ENCODE measurements at regions not wholly inside any gene's neighbourhood (a gene's known extent, or its start where the extent isn't known, plus 50 kb on each side); places are given as distances from the start of the nearest gene placed in this dataset.
"Not testable (repeated sequence)": the region's sequence is repeated elsewhere in the genome, so short reads cannot be mapped to it uniquely, and the experiment has no call there.

GRCh38 chr7:73918926-73919693 is 58.2 kb downstream of the TMEM270 start:
- H3K36me3 ChIP-seq (ENCODE audit: control insufficient read depth in 1 of 2, insufficient read depth in 2 of 2, low read length in 2 of 2) = no peaks in the 10 kb centered on the region
- no peaks in the 10 kb centered on the region for H3K4me1 ChIP-seq (ENCODE audit: control insufficient read depth in 1 of 2, insufficient read depth in 2 of 2, low read length in 2 of 2)
- no peak overlapping the region for H3K27ac ChIP-seq (ENCODE audit: low read length)
- H3K4me3 ChIP-seq (ENCODE audit: low read depth in 1 of 2, low read length in 2 of 2) = no peak overlapping the region
- H3K27me3 ChIP-seq (ENCODE audit: low read depth, low read length) = no peaks in the 10 kb centered on the region
- no peaks in the 10 kb centered on the region for H3K9me3 ChIP-seq (ENCODE audit: control insufficient read depth in 1 of 2, low read length in 2 of 2)

GRCh38 chr7:73919694-73920375 is 58.9 kb downstream of the TMEM270 start:
- Histone ChIP-seq H3K4me1 (ENCODE audit: control insufficient read depth in 1 of 2, insufficient read depth in 2 of 2, low read length in 2 of 2) (no peaks in the 10 kb centered on the region), H3K36me3 (ENCODE audit: control insufficient read depth in 1 of 2, insufficient read depth in 2 of 2, low read length in 2 of 2) (no peaks in the 10 kb centered on the region), H3K27ac (ENCODE audit: low read length) (no peak overlapping the region), H3K9me3 (ENCODE audit: control insufficient read depth in 1 of 2, low read length in 2 of 2) (no peaks in the 10 kb centered on the region), H3K4me3 (ENCODE audit: low read depth in 1 of 2, low read length in 2 of 2) (no peak overlapping the region), H3K27me3 (ENCODE audit: low read depth, low read length) (no peaks in the 10 kb centered on the region)

- Histone ChIP-seq H3K27ac (ENCODE audit: low read length) (no peak overlapping the region), H3K4me3 (ENCODE audit: low read depth in 1 of 2, low read length in 2 of 2) (no peak overlapping the region), H3K27me3 (ENCODE audit: low read depth, low read length) (no peaks in the 10 kb centered on the region), H3K36me3 (ENCODE audit: control insufficient read depth in 1 of 2, insufficient read depth in 2 of 2, low read length in 2 of 2) (no peaks in the 10 kb centered on the region), H3K4me1 (ENCODE audit: control insufficient read depth in 1 of 2, insufficient read depth in 2 of 2, low read length in 2 of 2) (no peaks in the 10 kb centered on the region), H3K9me3 (ENCODE audit: control insufficient read depth in 1 of 2, low read length in 2 of 2) (no peaks in the 10 kb centered on the region)
These were observed 59.6 kb downstream of the TMEM270 start for GRCh38 chr7:73920406-73921134.

GRCh38 chr7:73921623-73922528 is 60.9 kb downstream of the TMEM270 start:
- no peak overlapping the region for H3K4me3 ChIP-seq (ENCODE audit: low read depth in 1 of 2, low read length in 2 of 2)
- H3K27me3 ChIP-seq (ENCODE audit: low read depth, low read length) = no peaks in the 10 kb centered on the region
- H3K9me3 ChIP-seq (ENCODE audit: control insufficient read depth in 1 of 2, low read length in 2 of 2) = peaks cover 0 to 7% of the 10 kb centered on the region in 2 donors
- no peaks in the 10 kb centered on the region for H3K4me1 ChIP-seq (ENCODE audit: control insufficient read depth in 1 of 2, insufficient read depth in 2 of 2, low read length in 2 of 2)
- H3K36me3 ChIP-seq (ENCODE audit: control insufficient read depth in 1 of 2, insufficient read depth in 2 of 2, low read length in 2 of 2) = no peaks in the 10 kb centered on the region
- H3K27ac ChIP-seq (ENCODE audit: low read length) = no peak overlapping the region

GRCh38 chr7:73928644-73929043 is 67.7 kb downstream of the TMEM270 start:
- H3K9me3 ChIP-seq (ENCODE audit: control insufficient read depth in 1 of 2, low read length in 2 of 2) = peaks cover 0 to 11% of the 10 kb centered on the region in 2 donors
- H3K36me3 ChIP-seq (ENCODE audit: control insufficient read depth in 1 of 2, insufficient read depth in 2 of 2, low read length in 2 of 2); H3K27ac ChIP-seq (ENCODE audit: low read length); H3K4me1 ChIP-seq (ENCODE audit: control insufficient read depth in 1 of 2, insufficient read depth in 2 of 2, low read length in 2 of 2); H3K4me3 ChIP-seq (ENCODE audit: low read depth in 1 of 2, low read length in 2 of 2); H3K27me3 ChIP-seq (ENCODE audit: low read depth, low read length): not testable (repeated sequence)

- no peak overlapping the region for H3K27ac ChIP-seq (ENCODE audit: low read length)
- H3K27me3 ChIP-seq (ENCODE audit: low read depth, low read length) = no peaks in the 10 kb centered on the region
- no peaks in the 10 kb centered on the region for H3K36me3 ChIP-seq (ENCODE audit: control insufficient read depth in 1 of 2, insufficient read depth in 2 of 2, low read length in 2 of 2)
- no peaks in the 10 kb centered on the region for H3K4me1 ChIP-seq (ENCODE audit: control insufficient read depth in 1 of 2, insufficient read depth in 2 of 2, low read length in 2 of 2)
- no peak overlapping the region for H3K4me3 ChIP-seq (ENCODE audit: low read depth in 1 of 2, low read length in 2 of 2)
- H3K9me3 ChIP-seq (ENCODE audit: control insufficient read depth in 1 of 2, low read length in 2 of 2) = peaks cover 0 to 7% of the 10 kb centered on the region in 2 donors
These were observed 70.5 kb downstream of the TMEM270 start for GRCh38 chr7:73931502-73931901.

- no peak overlapping the region for H3K4me3 ChIP-seq (ENCODE audit: low read depth in 1 of 2, low read length in 2 of 2)
- no peaks in the 10 kb centered on the region for H3K9me3 ChIP-seq (ENCODE audit: control insufficient read depth in 1 of 2, low read length in 2 of 2)
- H3K27me3 ChIP-seq (ENCODE audit: low read depth, low read length) = no peaks in the 10 kb centered on the region
- no peaks in the 10 kb centered on the region for H3K4me1 ChIP-seq (ENCODE audit: control insufficient read depth in 1 of 2, insufficient read depth in 2 of 2, low read length in 2 of 2)
- H3K27ac ChIP-seq (ENCODE audit: low read length) = no peak overlapping the region
- H3K36me3 ChIP-seq (ENCODE audit: control insufficient read depth in 1 of 2, insufficient read depth in 2 of 2, low read length in 2 of 2) = no peaks in the 10 kb centered on the region
These were observed 71.4 kb downstream of the TMEM270 start for GRCh38 chr7:73932364-73932763.

- H3K4me3 ChIP-seq (ENCODE audit: low read depth in 1 of 2, low read length in 2 of 2) = no peak overlapping the region
- no peak overlapping the region for H3K27ac ChIP-seq (ENCODE audit: low read length)
- H3K4me1 ChIP-seq (ENCODE audit: control insufficient read depth in 1 of 2, insufficient read depth in 2 of 2, low read length in 2 of 2) = no peaks in the 10 kb centered on the region
- H3K9me3 ChIP-seq (ENCODE audit: control insufficient read depth in 1 of 2, low read length in 2 of 2) = no peaks in the 10 kb centered on the region
- H3K27me3 ChIP-seq (ENCODE audit: low read depth, low read length) = no peaks in the 10 kb centered on the region
- H3K36me3 ChIP-seq (ENCODE audit: control insufficient read depth in 1 of 2, insufficient read depth in 2 of 2, low read length in 2 of 2) = no peaks in the 10 kb centered on the region
These were observed 72.1 kb downstream of the TMEM270 start for GRCh38 chr7:73933091-73933490.

GRCh38 chr7:73936967-73937366 is 76.0 kb downstream of the TMEM270 start:
- no peaks in the 10 kb centered on the region for H3K4me1 ChIP-seq (ENCODE audit: control insufficient read depth in 1 of 2, insufficient read depth in 2 of 2, low read length in 2 of 2)
- peaks cover 6 to 7% of the 10 kb centered on the region in 2 donors for H3K9me3 ChIP-seq (ENCODE audit: control insufficient read depth in 1 of 2, low read length in 2 of 2)
- no peak overlapping the region for H3K27ac ChIP-seq (ENCODE audit: low read length)
- no peaks in the 10 kb centered on the region for H3K36me3 ChIP-seq (ENCODE audit: control insufficient read depth in 1 of 2, insufficient read depth in 2 of 2, low read length in 2 of 2)
- no peak overlapping the region for H3K4me3 ChIP-seq (ENCODE audit: low read depth in 1 of 2, low read length in 2 of 2)
- H3K27me3 ChIP-seq (ENCODE audit: low read depth, low read length) = no peaks in the 10 kb centered on the region

GRCh38 chr7:73937650-73938049 is 76.7 kb downstream of the TMEM270 start:
- not testable (repeated sequence) for H3K27ac ChIP-seq (ENCODE audit: low read length); H3K27me3 ChIP-seq (ENCODE audit: low read depth, low read length); H3K9me3 ChIP-seq (ENCODE audit: control insufficient read depth in 1 of 2, low read length in 2 of 2); H3K4me3 ChIP-seq (ENCODE audit: low read depth in 1 of 2, low read length in 2 of 2); H3K4me1 ChIP-seq (ENCODE audit: control insufficient read depth in 1 of 2, insufficient read depth in 2 of 2, low read length in 2 of 2); H3K36me3 ChIP-seq (ENCODE audit: control insufficient read depth in 1 of 2, insufficient read depth in 2 of 2, low read length in 2 of 2)

- peaks cover 6 to 7% of the 10 kb centered on the region in 2 donors for H3K9me3 ChIP-seq (ENCODE audit: control insufficient read depth in 1 of 2, low read length in 2 of 2)
- no peak overlapping the region for H3K27ac ChIP-seq (ENCODE audit: low read length)
- no peaks in the 10 kb centered on the region for H3K27me3 ChIP-seq (ENCODE audit: low read depth, low read length)
- H3K4me1 ChIP-seq (ENCODE audit: control insufficient read depth in 1 of 2, insufficient read depth in 2 of 2, low read length in 2 of 2) = no peaks in the 10 kb centered on the region
- no peaks in the 10 kb centered on the region for H3K36me3 ChIP-seq (ENCODE audit: control insufficient read depth in 1 of 2, insufficient read depth in 2 of 2, low read length in 2 of 2)
- no peak overlapping the region for H3K4me3 ChIP-seq (ENCODE audit: low read depth in 1 of 2, low read length in 2 of 2)
These were observed 78.6 kb downstream of the TMEM270 start for GRCh38 chr7:73939528-73939927.
